ENCODE measurements at regions not wholly inside any gene's neighbourhood (a gene's known extent, or its start where the extent isn't known, plus 50 kb on each side); places are given as distances from the start of the nearest gene placed in this dataset.

DNA sequence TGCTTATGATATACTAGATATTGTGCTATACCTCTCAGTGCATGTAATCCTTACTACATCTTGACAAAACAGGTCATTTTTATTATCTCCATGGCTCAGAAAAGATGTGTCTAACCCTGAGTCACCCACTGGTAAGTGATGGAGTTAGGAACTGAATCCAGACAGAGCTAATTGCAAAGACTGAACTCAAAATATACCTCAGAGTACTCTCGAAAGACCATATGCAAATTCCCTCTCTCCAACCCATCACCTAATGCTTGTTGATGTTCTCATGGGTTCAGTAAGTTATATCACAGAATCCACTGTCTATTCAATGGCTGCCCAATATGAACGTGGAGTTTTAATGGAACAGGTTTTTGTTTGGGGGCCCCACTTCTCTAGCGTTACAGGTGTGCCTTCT, 246.0 kb downstream of the PMP22 start:
- TF ChIP-seq, protein P1, sequence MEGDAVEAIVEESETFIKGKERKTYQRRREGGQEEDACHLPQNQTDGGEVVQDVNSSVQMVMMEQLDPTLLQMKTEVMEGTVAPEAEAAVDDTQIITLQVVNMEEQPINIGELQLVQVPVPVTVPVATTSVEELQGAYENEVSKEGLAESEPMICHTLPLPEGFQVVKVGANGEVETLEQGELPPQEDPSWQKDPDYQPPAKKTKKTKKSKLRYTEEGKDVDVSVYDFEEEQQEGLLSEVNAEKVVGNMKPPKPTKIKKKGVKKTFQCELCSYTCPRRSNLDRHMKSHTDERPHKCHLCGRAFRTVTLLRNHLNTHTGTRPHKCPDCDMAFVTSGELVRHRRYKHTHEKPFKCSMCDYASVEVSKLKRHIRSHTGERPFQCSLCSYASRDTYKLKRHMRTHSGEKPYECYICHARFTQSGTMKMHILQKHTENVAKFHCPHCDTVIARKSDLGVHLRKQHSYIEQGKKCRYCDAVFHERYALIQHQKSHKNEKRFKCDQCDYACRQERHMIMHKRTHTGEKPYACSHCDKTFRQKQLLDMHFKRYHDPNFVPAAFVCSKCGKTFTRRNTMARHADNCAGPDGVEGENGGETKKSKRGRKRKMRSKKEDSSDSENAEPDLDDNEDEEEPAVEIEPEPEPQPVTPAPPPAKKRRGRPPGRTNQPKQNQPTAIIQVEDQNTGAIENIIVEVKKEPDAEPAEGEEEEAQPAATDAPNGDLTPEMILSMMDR (IDR thresholded peaks at IDR 0.05) = no peak
- no peak for TF ChIP-seq POLR2A (IDR thresholded peaks at IDR 0.05)

All from uterus (tissue), 2 donors.